ENCODE measurements at regions not wholly inside any gene's neighbourhood (a gene's known extent, or its start where the extent isn't known, plus 50 kb on each side); places are given as distances from the start of the nearest gene placed in this dataset.

GRCh38 chr20:60268491-60268890 is 310.3 kb downstream of the CDH26 start:
- Mint-ChIP-seq H3K27me3 (ENCODE audit: unreplicated experiment) (peaks cover 6% of the 10 kb centered on the region), H3K9me3 (ENCODE audit: unreplicated experiment) (no peaks in the 10 kb centered on the region), H3K27ac (ENCODE audit: unreplicated experiment) (no peak overlapping the region), H3K4me3 (ENCODE audit: unreplicated experiment) (no peak overlapping the region), H3K36me3 (ENCODE audit: unreplicated experiment) (no peaks in the 10 kb centered on the region), H3K4me1 (ENCODE audit: low read depth, unreplicated experiment) (no peaks in the 10 kb centered on the region)
- DNase-seq: no peak
- no peak for TF ChIP-seq CTCF (IDR thresholded peaks at IDR 0.05; ENCODE audit: partially characterized antibody, unreplicated experiment)

DNA sequence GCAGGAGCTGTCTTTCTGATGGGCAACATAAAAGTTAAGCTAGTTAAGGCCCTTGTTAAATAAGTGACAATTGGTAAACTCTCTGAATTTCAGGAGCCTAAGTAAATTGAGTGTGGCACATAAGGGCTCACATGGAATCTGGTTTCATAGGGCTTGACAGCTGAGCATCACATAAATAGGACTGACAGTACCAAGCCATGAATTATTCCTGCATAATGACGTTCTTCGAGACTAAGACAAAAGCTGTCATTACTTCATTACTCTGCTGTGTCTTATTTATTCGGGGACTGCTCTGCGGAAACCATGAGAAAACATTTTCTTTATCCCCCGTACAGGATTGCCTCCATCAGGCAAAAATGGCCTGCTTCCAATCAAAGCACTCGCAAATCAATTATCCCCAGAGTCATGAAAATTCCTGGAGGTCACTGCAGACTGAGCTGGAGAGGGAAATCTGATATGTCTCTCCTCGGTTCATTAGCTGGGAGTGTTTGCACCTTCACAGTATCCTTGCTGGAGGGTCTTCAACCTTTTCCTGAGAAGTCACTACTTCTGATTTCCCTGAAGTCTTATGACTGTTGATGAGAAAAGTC is 311.4 kb downstream of the CDH26 start:
- Mint-ChIP-seq H3K9me3 (ENCODE audit: unreplicated experiment) (no peaks in the 10 kb centered on the region), H3K4me3 (ENCODE audit: unreplicated experiment) (no peak overlapping the region), H3K27ac (ENCODE audit: unreplicated experiment) (no peak overlapping the region), H3K27me3 (ENCODE audit: unreplicated experiment) (peaks cover 5% of the 10 kb centered on the region), H3K36me3 (ENCODE audit: unreplicated experiment) (no peaks in the 10 kb centered on the region), H3K4me1 (ENCODE audit: low read depth, unreplicated experiment) (peaks cover 3% of the 10 kb centered on the region)
- TF ChIP-seq CTCF (IDR thresholded peaks at IDR 0.05; ENCODE audit: partially characterized antibody, unreplicated experiment): no peak
- no peak for DNase-seq

- H3K27me3 Mint-ChIP-seq (ENCODE audit: unreplicated experiment): peaks cover 2% of the 10 kb centered on the region
- H3K27ac Mint-ChIP-seq (ENCODE audit: unreplicated experiment): no peak overlapping the region
- TF ChIP-seq CTCF (IDR thresholded peaks at IDR 0.05; ENCODE audit: partially characterized antibody, unreplicated experiment): no peak
- DNase-seq: no peak
- no peaks in the 10 kb centered on the region for H3K36me3 Mint-ChIP-seq (ENCODE audit: unreplicated experiment)
- peaks cover 3% of the 10 kb centered on the region for H3K4me1 Mint-ChIP-seq (ENCODE audit: low read depth, unreplicated experiment)
- no peak overlapping the region for H3K4me3 Mint-ChIP-seq (ENCODE audit: unreplicated experiment)
- no peaks in the 10 kb centered on the region for H3K9me3 Mint-ChIP-seq (ENCODE audit: unreplicated experiment)
These were observed 312.1 kb downstream of the CDH26 start for GRCh38 chr20:60270341-60270740.

DNA sequence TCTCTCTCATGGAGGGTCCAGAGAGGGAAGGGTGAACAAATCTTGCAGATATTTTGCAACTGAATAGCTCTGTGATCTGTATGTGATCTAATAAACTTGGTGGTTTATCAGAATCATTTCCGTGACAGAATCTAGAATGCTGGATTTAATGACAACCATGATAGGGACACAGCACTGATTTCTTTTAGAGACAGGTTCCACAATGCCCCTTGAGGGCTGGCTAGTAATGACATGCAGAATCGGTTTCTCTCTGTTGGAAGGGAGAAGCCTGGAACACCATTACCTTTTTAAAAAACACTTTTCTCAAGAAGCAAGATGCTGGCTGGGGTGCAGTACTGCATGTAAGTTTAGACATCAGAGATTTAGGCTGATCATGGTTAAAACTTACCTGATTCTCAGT is 313.4 kb downstream of the CDH26 start:
- Mint-ChIP-seq H3K27ac (ENCODE audit: unreplicated experiment) (no peak overlapping the region), H3K27me3 (ENCODE audit: unreplicated experiment) (peaks cover 2% of the 10 kb centered on the region), H3K9me3 (ENCODE audit: unreplicated experiment) (no peaks in the 10 kb centered on the region), H3K4me3 (ENCODE audit: unreplicated experiment) (no peak overlapping the region), H3K4me1 (ENCODE audit: low read depth, unreplicated experiment) (peaks cover 3% of the 10 kb centered on the region), H3K36me3 (ENCODE audit: unreplicated experiment) (no peaks in the 10 kb centered on the region)
- no peak for DNase-seq
- TF ChIP-seq CTCF (IDR thresholded peaks at IDR 0.05; ENCODE audit: partially characterized antibody, unreplicated experiment): peak; percentile 62

- Mint-ChIP-seq H3K9me3 (ENCODE audit: unreplicated experiment) (peaks cover 1% of the 10 kb centered on the region), H3K36me3 (ENCODE audit: unreplicated experiment) (no peaks in the 10 kb centered on the region), H3K27me3 (ENCODE audit: unreplicated experiment) (no peaks in the 10 kb centered on the region), H3K4me3 (ENCODE audit: unreplicated experiment) (no peak overlapping the region), H3K4me1 (ENCODE audit: low read depth, unreplicated experiment) (peaks cover 3% of the 10 kb centered on the region), H3K27ac (ENCODE audit: unreplicated experiment) (no peak overlapping the region)
- TF ChIP-seq CTCF (IDR thresholded peaks at IDR 0.05; ENCODE audit: partially characterized antibody, unreplicated experiment): no peak
- no peak for DNase-seq
These were observed 314.6 kb downstream of the CDH26 start for GRCh38 chr20:60272790-60273189.
